ENCODE measurements at regions not wholly inside any gene's neighbourhood (a gene's known extent, or its start where the extent isn't known, plus 50 kb on each side); places are given as distances from the start of the nearest gene placed in this dataset.
"Not testable (repeated sequence)": the region's sequence is repeated elsewhere in the genome, so short reads cannot be mapped to it uniquely, and the experiment has no call there.

DNA sequence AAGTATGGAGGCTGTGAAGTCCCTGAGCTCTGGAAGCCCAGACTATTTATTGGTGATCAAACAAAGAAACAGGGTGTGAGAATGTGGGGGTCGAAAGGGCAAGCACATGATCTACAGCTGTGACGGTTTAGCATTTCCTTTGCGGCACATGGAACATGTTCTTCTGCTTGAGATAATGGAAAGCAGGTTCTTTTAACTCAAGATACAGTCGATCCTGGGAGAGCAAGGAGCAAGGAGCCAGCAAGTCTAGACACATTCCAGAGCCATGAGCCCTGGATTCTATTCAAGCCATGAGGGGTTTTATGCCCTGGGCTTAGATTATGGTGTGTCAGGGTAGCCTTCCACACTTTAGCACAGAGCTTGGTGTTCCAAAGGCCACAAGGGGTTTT, 79.4 kb upstream of the SLC38A4 start:
- H3K27ac ChIP-seq (ENCODE audit: low read depth, low read length); CTCF ChIA-PET; H3K9me2 ChIP-seq (ENCODE audit: insufficient read depth); RAD21 ChIA-PET (ENCODE audit: low non-redundant PET in 1 of 2, low total read pairs in 2 of 2, uncharacterized antibody in 2 of 2, unreplicated experiment in 2 of 2); H3K27me3 ChIP-seq (ENCODE audit: insufficient read depth, low read length); ATAC-seq; H3K36me3 ChIP-seq (ENCODE audit: control insufficient read depth in 1 of 2, insufficient read depth in 2 of 2, low read length in 2 of 2); H3K79me2 ChIP-seq (ENCODE audit: insufficient read depth, low read length); H3K4me3 ChIP-seq (replicated peaks in 1 of 2; ENCODE audit: low read depth in 1 of 2, low read length in 2 of 2); DNase-seq (ENCODE audit: low read depth, low spot score); H3K4me2 ChIP-seq (ENCODE audit: low read length); H3K9me3 ChIP-seq (ENCODE audit: control insufficient read depth in 1 of 2, insufficient read depth in 1 of 2, low read depth in 1 of 2, low read length in 2 of 2); H4K20me1 ChIP-seq (ENCODE audit: insufficient read depth); H3K9ac ChIP-seq (ENCODE audit: low read length); BruUV-seq (replicated peaks); H2AFZ ChIP-seq (ENCODE audit: low read depth, low read length, poor library complexity, severe bottlenecking); intact Hi-C loops (cut with micrococcal nuclease); POLR2A ChIA-PET: not testable (repeated sequence)
- H3K4me1 ChIP-seq (ENCODE audit: control insufficient read depth in 1 of 2, insufficient read depth in 2 of 2, low read length in 2 of 2) = peaks cover 0 to 11% of the 10 kb centered on the region in 2 experiments; a peak in 1 of 4 replicates

DNA sequence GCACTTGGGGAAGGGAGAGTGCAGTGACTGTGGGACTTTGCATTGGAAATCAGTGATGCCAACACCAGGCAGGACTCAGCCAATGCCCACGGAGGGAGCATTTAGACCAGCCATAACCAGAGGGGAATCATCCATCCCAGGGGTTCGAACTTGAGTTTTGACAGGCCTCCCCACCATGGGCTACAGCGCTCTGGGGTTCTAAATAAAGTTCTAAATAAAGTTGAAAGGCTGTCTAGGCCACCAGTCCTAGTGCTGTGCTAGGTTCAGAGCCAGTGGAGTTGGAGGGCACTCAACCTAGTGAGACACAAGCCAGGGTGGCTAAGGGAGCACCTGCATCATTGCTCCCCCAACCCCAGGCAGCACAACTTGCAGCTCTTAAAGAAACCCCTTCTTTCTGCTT, 82.0 kb upstream of the SLC38A4 start:
- Histone ChIP-seq H3K9ac (ENCODE audit: low read length) (no peak overlapping the region), H3K27ac (ENCODE audit: low read depth, low read length) (no peak overlapping the region), H3K4me3 (replicated peaks in 1 of 2; ENCODE audit: low read depth in 1 of 2, low read length in 2 of 2) (no peak overlapping the region), H3K36me3 (ENCODE audit: control insufficient read depth in 1 of 2, insufficient read depth in 2 of 2, low read length in 2 of 2) (no peaks in the 10 kb centered on the region), H3K9me3 (ENCODE audit: control insufficient read depth in 1 of 2, insufficient read depth in 1 of 2, low read depth in 1 of 2, low read length in 2 of 2) (no peaks in the 10 kb centered on the region), H3K9me2 (ENCODE audit: insufficient read depth) (no peaks in the 10 kb centered on the region; the same call in 1 of the 2 replicates), H3K27me3 (ENCODE audit: insufficient read depth, low read length) (no peaks in the 10 kb centered on the region), H4K20me1 (ENCODE audit: insufficient read depth) (no peaks in the 10 kb centered on the region), H3K4me1 (ENCODE audit: control insufficient read depth in 1 of 2, insufficient read depth in 2 of 2, low read length in 2 of 2) (peaks cover 0 to 11% of the 10 kb centered on the region in 2 experiments; a peak in 1 of 4 replicates), H3K79me2 (ENCODE audit: insufficient read depth, low read length) (no peaks in the 10 kb centered on the region), H3K4me2 (ENCODE audit: low read length) (no peak overlapping the region), H2AFZ (ENCODE audit: low read depth, low read length, poor library complexity, severe bottlenecking) (no peak overlapping the region)
- ChIA-PET RAD21 (ENCODE audit: low non-redundant PET in 1 of 2, low total read pairs in 2 of 2, uncharacterized antibody in 2 of 2, unreplicated experiment in 2 of 2) (no interaction called here), CTCF (no interaction called here), POLR2A (no interaction called here)
- DNase-seq (ENCODE audit: low read depth, low spot score) (no peak), ATAC-seq (no peak)
- intact Hi-C loops (cut with micrococcal nuclease) = no loop called here
- no TSS peak for BruUV-seq (replicated peaks)
- TF ChIP-seq, protein P1, sequence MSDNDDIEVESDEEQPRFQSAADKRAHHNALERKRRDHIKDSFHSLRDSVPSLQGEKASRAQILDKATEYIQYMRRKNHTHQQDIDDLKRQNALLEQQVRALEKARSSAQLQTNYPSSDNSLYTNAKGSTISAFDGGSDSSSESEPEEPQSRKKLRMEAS (IDR thresholded peaks at IDR 0.05) = no peak
- no peak for TF ChIP-seq EGR1 (IDR thresholded peaks at IDR 0.05; ENCODE audit: low read depth)
- TF ChIP-seq, protein P2, sequence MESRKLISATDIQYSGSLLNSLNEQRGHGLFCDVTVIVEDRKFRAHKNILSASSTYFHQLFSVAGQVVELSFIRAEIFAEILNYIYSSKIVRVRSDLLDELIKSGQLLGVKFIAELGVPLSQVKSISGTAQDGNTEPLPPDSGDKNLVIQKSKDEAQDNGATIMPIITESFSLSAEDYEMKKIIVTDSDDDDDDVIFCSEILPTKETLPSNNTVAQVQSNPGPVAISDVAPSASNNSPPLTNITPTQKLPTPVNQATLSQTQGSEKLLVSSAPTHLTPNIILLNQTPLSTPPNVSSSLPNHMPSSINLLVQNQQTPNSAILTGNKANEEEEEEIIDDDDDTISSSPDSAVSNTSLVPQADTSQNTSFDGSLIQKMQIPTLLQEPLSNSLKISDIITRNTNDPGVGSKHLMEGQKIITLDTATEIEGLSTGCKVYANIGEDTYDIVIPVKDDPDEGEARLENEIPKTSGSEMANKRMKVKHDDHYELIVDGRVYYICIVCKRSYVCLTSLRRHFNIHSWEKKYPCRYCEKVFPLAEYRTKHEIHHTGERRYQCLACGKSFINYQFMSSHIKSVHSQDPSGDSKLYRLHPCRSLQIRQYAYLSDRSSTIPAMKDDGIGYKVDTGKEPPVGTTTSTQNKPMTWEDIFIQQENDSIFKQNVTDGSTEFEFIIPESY (IDR thresholded peaks at IDR 0.05; ENCODE audit: extremely low read depth, insufficient replicate concordance, low read length) = no peak
- TF ChIP-seq, protein P3, sequence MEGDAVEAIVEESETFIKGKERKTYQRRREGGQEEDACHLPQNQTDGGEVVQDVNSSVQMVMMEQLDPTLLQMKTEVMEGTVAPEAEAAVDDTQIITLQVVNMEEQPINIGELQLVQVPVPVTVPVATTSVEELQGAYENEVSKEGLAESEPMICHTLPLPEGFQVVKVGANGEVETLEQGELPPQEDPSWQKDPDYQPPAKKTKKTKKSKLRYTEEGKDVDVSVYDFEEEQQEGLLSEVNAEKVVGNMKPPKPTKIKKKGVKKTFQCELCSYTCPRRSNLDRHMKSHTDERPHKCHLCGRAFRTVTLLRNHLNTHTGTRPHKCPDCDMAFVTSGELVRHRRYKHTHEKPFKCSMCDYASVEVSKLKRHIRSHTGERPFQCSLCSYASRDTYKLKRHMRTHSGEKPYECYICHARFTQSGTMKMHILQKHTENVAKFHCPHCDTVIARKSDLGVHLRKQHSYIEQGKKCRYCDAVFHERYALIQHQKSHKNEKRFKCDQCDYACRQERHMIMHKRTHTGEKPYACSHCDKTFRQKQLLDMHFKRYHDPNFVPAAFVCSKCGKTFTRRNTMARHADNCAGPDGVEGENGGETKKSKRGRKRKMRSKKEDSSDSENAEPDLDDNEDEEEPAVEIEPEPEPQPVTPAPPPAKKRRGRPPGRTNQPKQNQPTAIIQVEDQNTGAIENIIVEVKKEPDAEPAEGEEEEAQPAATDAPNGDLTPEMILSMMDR (IDR thresholded peaks at IDR 0.05 in 2 of 3, conservative IDR thresholded peaks at IDR 0.05 in 1 of 3; ENCODE audit: borderline replicate concordance in 1 of 3, insufficient read depth in 1 of 3, low read depth in 2 of 3, low read length in 2 of 3) = no peak
- TF ChIP-seq POLR2A (IDR thresholded peaks at IDR 0.05; ENCODE audit: borderline replicate concordance, extremely low read depth, insufficient read depth, insufficient read length) = no peak
- TF ChIP-seq JUND (IDR thresholded peaks at IDR 0.05) = no peak
- no peak for TF ChIP-seq POLR2AphosphoS5 (IDR thresholded peaks at IDR 0.05; ENCODE audit: low read depth, low read length)
- no peak for TF ChIP-seq YY1 (IDR thresholded peaks at IDR 0.05; ENCODE audit: extremely low read depth, insufficient replicate concordance, low read depth, low read length)
- no peak for TF ChIP-seq CBX3 (IDR thresholded peaks at IDR 0.05; ENCODE audit: low read depth)
- no peak for TF ChIP-seq EZH2 (IDR thresholded peaks at IDR 0.05)
- no peak for TF ChIP-seq SRF (IDR thresholded peaks at IDR 0.05; ENCODE audit: low read depth)
- no peak for TF ChIP-seq ZNF274 (IDR thresholded peaks at IDR 0.05; ENCODE audit: low read depth, low read length)
- TF ChIP-seq SIN3A (IDR thresholded peaks at IDR 0.05; ENCODE audit: low read depth) = no peak
- TF ChIP-seq EZH2phosphoT487 (IDR thresholded peaks at IDR 0.05; ENCODE audit: borderline replicate concordance) = no peak
- no peak for TF ChIP-seq ELF1 (IDR thresholded peaks at IDR 0.05; ENCODE audit: borderline replicate concordance, low read depth)
